Transverse colon (tissue), 4 donors: ENCODE measurements at regions not wholly inside any gene's neighbourhood (a gene's known extent, or its start where the extent isn't known, plus 50 kb on each side); places are given as distances from the start of the nearest gene placed in this dataset.

ENCODE experiments used
- CTCF ChIP-seq, 5 experiments: fragments of 200-600 bp in 3 of 5; fragments of 450-650 bp in 2 of 5; sonication (generic) in 3 of 5; IDR thresholded peaks; 1 replicate in 2 of 5; 2 replicates in 3 of 5; pipeline ENCODE4 v1.5.1; 2016 to 2017; ENCODE audit warnings: antibody characterized with exemption in 5 of 5, inconsistent platforms in 3 of 5, mild to moderate bottlenecking in 2 of 5, moderate library complexity in 1 of 5
- EP300 ChIP-seq: sonication (generic); formaldehyde crosslinking; IDR thresholded peaks from one replicate; pipeline ENCODE4 v1.6.1; 2017; ENCODE audit warnings: antibody characterized with exemption, low read depth
- POLR2A ChIP-seq: fragments of 450-650 bp; IDR thresholded peaks from one replicate; pipeline ENCODE4 v1.6.1; 2016; ENCODE audit warnings: antibody characterized with exemption, mild to moderate bottlenecking, moderate library complexity
- POLR2AphosphoS5 ChIP-seq, 3 donors: sonication (generic); formaldehyde crosslinking; IDR thresholded peaks; one replicate each; pipeline ENCODE4 v1.6.1; 2016; ENCODE audit warnings: antibody characterized with exemption in 3 of 3

- TF ChIP-seq CTCF (IDR thresholded peaks at IDR 0.05) (no peak), POLR2A (no peak), POLR2AphosphoS5 (IDR thresholded peaks at IDR 0.05) (no peak), EP300 (no peak)
Observed at GRCh38 chr3:30098653-30099455, 507.5 kb upstream of the TGFBR2 start.
